ENCODE measurements at regions not wholly inside any gene's neighbourhood (a gene's known extent, or its start where the extent isn't known, plus 50 kb on each side); places are given as distances from the start of the nearest gene placed in this dataset.

DNA sequence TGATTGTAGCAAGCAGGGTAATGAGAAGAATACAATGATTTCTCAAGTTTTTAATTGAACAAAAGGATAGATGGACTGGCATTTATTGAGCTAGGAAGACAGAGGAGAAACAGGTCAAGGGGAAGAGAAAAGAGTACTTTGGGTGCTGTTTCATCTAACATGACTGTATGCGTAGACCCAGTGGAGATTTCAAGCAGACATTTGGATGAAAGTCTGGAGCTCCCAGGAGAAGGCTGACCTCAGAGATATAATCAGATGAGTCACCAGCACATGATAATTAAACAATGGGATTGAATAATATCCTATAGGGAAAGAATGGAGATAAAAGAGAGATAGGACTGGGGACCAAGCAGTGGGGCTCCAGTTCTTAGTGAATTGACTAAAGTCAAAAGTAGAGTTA is 194.9 kb downstream of the ARRDC4 start:
- H3K4me3 ChIP-seq (ENCODE audit: low read length), result no peak overlapping the region
- H2AFZ ChIP-seq (ENCODE audit: low read depth, low read length), result no peak overlapping the region
- H3K27me3 ChIP-seq (ENCODE audit: insufficient read depth, low read length), result no peaks in the 10 kb centered on the region
- no peaks in the 10 kb centered on the region for H3K36me3 ChIP-seq (ENCODE audit: insufficient read depth, low read length)
- H3K4me1 ChIP-seq (ENCODE audit: insufficient read depth, low read length), result no peaks in the 10 kb centered on the region
- H3K9me3 ChIP-seq (ENCODE audit: low read length), result no peaks in the 10 kb centered on the region

- no peak overlapping the region for H2AFZ ChIP-seq (ENCODE audit: low read depth, low read length)
- H3K4me1 ChIP-seq (ENCODE audit: insufficient read depth, low read length), result no peaks in the 10 kb centered on the region
- H3K9me3 ChIP-seq (ENCODE audit: low read length), result no peaks in the 10 kb centered on the region
- no peaks in the 10 kb centered on the region for H3K36me3 ChIP-seq (ENCODE audit: insufficient read depth, low read length)
- H3K27me3 ChIP-seq (ENCODE audit: insufficient read depth, low read length), result no peaks in the 10 kb centered on the region
- no peak overlapping the region for H3K4me3 ChIP-seq (ENCODE audit: low read length)
These were observed 199.7 kb downstream of the ARRDC4 start for GRCh38 chr15:98160236-98160635.

- no peaks in the 10 kb centered on the region for H3K9me3 ChIP-seq (ENCODE audit: low read length)
- H3K4me3 ChIP-seq (ENCODE audit: low read length), result no peak overlapping the region
- no peaks in the 10 kb centered on the region for H3K36me3 ChIP-seq (ENCODE audit: insufficient read depth, low read length)
- H2AFZ ChIP-seq (ENCODE audit: low read depth, low read length), result no peak overlapping the region
- H3K4me1 ChIP-seq (ENCODE audit: insufficient read depth, low read length), result no peaks in the 10 kb centered on the region
- no peaks in the 10 kb centered on the region for H3K27me3 ChIP-seq (ENCODE audit: insufficient read depth, low read length)
These were observed 203.0 kb downstream of the ARRDC4 start for GRCh38 chr15:98163319-98164045.

DNA sequence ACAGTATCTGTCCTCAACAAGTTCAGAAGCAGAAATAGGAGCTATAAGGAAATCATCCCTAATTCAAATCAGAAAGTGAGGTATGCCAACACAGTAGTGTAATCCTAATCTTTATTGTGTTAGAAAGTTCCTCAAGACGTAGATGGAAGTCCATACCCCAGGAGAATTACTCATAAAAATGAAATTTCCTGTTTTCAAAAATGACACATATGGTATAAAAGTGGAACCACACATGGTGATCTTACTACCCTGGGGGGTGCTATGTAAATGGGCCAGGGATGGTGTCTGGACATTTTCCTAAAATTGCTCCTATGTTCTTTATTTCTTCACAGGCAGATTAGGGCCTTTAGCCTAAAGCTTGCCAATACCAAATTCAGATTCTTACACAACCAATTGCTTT is 204.1 kb downstream of the ARRDC4 start:
- H3K36me3 ChIP-seq (ENCODE audit: insufficient read depth, low read length), result no peaks in the 10 kb centered on the region
- H3K9me3 ChIP-seq (ENCODE audit: low read length), result no peaks in the 10 kb centered on the region
- no peaks in the 10 kb centered on the region for H3K4me1 ChIP-seq (ENCODE audit: insufficient read depth, low read length)
- no peak overlapping the region for H3K4me3 ChIP-seq (ENCODE audit: low read length)
- H2AFZ ChIP-seq (ENCODE audit: low read depth, low read length), result no peak overlapping the region
- no peaks in the 10 kb centered on the region for H3K27me3 ChIP-seq (ENCODE audit: insufficient read depth, low read length)

- H2AFZ ChIP-seq (ENCODE audit: low read depth, low read length), result no peak overlapping the region
- no peak overlapping the region for H3K4me3 ChIP-seq (ENCODE audit: low read length)
- H3K27me3 ChIP-seq (ENCODE audit: insufficient read depth, low read length), result no peaks in the 10 kb centered on the region
- H3K9me3 ChIP-seq (ENCODE audit: low read length), result no peaks in the 10 kb centered on the region
- H3K36me3 ChIP-seq (ENCODE audit: insufficient read depth, low read length), result no peaks in the 10 kb centered on the region
- H3K4me1 ChIP-seq (ENCODE audit: insufficient read depth, low read length), result no peaks in the 10 kb centered on the region
These were observed 204.5 kb downstream of the ARRDC4 start for GRCh38 chr15:98164986-98165385.

DNA sequence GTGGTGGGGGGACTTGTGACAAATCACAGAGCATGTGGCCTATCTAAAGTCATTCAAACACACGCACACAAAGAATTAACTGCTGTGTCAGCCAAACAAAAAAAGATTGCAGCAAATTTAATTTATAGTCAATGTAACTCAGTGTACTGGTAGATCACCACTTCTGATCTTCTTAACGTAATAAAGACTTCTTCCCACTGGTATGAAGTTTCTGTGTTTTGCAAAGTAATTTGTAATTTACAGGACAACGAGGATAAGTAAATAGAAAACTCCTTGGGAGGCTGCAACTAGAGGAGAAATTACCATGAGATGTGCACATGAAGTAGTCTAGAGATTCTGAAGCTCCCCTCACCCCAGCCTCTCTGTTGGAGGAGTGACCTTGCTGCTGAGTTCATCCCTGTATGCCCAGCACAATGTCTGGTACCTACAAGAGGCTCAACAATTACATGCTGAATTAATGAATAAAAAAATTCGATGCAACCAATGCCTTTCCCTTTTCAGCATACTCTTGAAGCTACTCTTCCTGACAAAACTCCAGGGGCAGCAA is 207.3 kb downstream of the ARRDC4 start:
- Histone ChIP-seq H3K27me3 (ENCODE audit: insufficient read depth, low read length) (no peaks in the 10 kb centered on the region), H3K36me3 (ENCODE audit: insufficient read depth, low read length) (no peaks in the 10 kb centered on the region), H3K4me3 (ENCODE audit: low read length) (no peak overlapping the region), H2AFZ (ENCODE audit: low read depth, low read length) (no peak overlapping the region), H3K9me3 (ENCODE audit: low read length) (no peaks in the 10 kb centered on the region), H3K4me1 (ENCODE audit: insufficient read depth, low read length) (no peaks in the 10 kb centered on the region)

- Histone ChIP-seq H3K27me3 (ENCODE audit: insufficient read depth, low read length) (no peaks in the 10 kb centered on the region), H2AFZ (ENCODE audit: low read depth, low read length) (no peak overlapping the region), H3K4me3 (ENCODE audit: low read length) (no peak overlapping the region), H3K4me1 (ENCODE audit: insufficient read depth, low read length) (no peaks in the 10 kb centered on the region), H3K36me3 (ENCODE audit: insufficient read depth, low read length) (no peaks in the 10 kb centered on the region), H3K9me3 (ENCODE audit: low read length) (no peaks in the 10 kb centered on the region)
These were observed 209.0 kb downstream of the ARRDC4 start for GRCh38 chr15:98169551-98169950.

- Histone ChIP-seq H2AFZ (ENCODE audit: low read depth, low read length) (no peak overlapping the region), H3K9me3 (ENCODE audit: low read length) (no peaks in the 10 kb centered on the region), H3K4me3 (ENCODE audit: low read length) (no peak overlapping the region), H3K27me3 (ENCODE audit: insufficient read depth, low read length) (no peaks in the 10 kb centered on the region), H3K4me1 (ENCODE audit: insufficient read depth, low read length) (no peaks in the 10 kb centered on the region), H3K36me3 (ENCODE audit: insufficient read depth, low read length) (no peaks in the 10 kb centered on the region)
These were observed 213.8 kb downstream of the ARRDC4 start for GRCh38 chr15:98174286-98174685.

GRCh38 chr15:98174841-98175240 is 214.3 kb downstream of the ARRDC4 start:
- no peak overlapping the region for H3K4me3 ChIP-seq (ENCODE audit: low read length)
- H3K4me1 ChIP-seq (ENCODE audit: insufficient read depth, low read length), result no peaks in the 10 kb centered on the region
- H3K9me3 ChIP-seq (ENCODE audit: low read length), result no peaks in the 10 kb centered on the region
- H2AFZ ChIP-seq (ENCODE audit: low read depth, low read length), result no peak overlapping the region
- H3K27me3 ChIP-seq (ENCODE audit: insufficient read depth, low read length), result no peaks in the 10 kb centered on the region
- no peaks in the 10 kb centered on the region for H3K36me3 ChIP-seq (ENCODE audit: insufficient read depth, low read length)

GRCh38 chr15:98177966-98178592 is 217.6 kb downstream of the ARRDC4 start:
- no peaks in the 10 kb centered on the region for H3K27me3 ChIP-seq (ENCODE audit: insufficient read depth, low read length)
- no peaks in the 10 kb centered on the region for H3K4me1 ChIP-seq (ENCODE audit: insufficient read depth, low read length)
- no peak overlapping the region for H2AFZ ChIP-seq (ENCODE audit: low read depth, low read length)
- no peak overlapping the region for H3K4me3 ChIP-seq (ENCODE audit: low read length)
- no peaks in the 10 kb centered on the region for H3K9me3 ChIP-seq (ENCODE audit: low read length)
- H3K36me3 ChIP-seq (ENCODE audit: insufficient read depth, low read length), result no peaks in the 10 kb centered on the region

GRCh38 chr15:98178861-98179260 is 218.4 kb downstream of the ARRDC4 start:
- H3K4me3 ChIP-seq (ENCODE audit: low read length), result no peak overlapping the region
- no peaks in the 10 kb centered on the region for H3K27me3 ChIP-seq (ENCODE audit: insufficient read depth, low read length)
- H3K4me1 ChIP-seq (ENCODE audit: insufficient read depth, low read length), result no peaks in the 10 kb centered on the region
- H3K36me3 ChIP-seq (ENCODE audit: insufficient read depth, low read length), result no peaks in the 10 kb centered on the region
- no peak overlapping the region for H2AFZ ChIP-seq (ENCODE audit: low read depth, low read length)
- no peaks in the 10 kb centered on the region for H3K9me3 ChIP-seq (ENCODE audit: low read length)

DNA sequence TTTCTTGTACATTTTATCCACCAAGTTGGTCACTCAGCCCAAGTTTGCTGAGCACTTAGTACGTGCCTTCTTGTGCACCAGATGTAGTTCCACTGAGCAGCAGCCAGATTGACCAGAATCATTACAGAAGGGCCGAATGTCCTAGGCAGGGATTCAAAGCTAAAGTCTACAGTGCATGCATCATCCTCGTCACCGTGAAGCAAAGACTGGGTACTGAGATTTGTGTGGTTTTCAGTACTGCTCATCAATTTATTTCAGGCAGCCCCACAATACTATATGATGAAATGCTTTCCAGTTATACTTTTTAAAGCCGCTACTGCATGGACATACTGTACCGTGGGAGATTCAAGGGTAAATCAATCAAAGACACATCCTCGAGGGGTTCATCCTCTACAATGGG is 227.0 kb downstream of the ARRDC4 start:
- H3K4me3 ChIP-seq (ENCODE audit: low read length), result no peak overlapping the region
- no peaks in the 10 kb centered on the region for H3K9me3 ChIP-seq (ENCODE audit: low read length)
- H2AFZ ChIP-seq (ENCODE audit: low read depth, low read length), result no peak overlapping the region
- no peaks in the 10 kb centered on the region for H3K36me3 ChIP-seq (ENCODE audit: insufficient read depth, low read length)
- H3K27me3 ChIP-seq (ENCODE audit: insufficient read depth, low read length), result no peaks in the 10 kb centered on the region
- no peaks in the 10 kb centered on the region for H3K4me1 ChIP-seq (ENCODE audit: insufficient read depth, low read length)

- Histone ChIP-seq H3K4me1 (ENCODE audit: insufficient read depth, low read length) (no peaks in the 10 kb centered on the region), H3K36me3 (ENCODE audit: insufficient read depth, low read length) (no peaks in the 10 kb centered on the region), H3K9me3 (ENCODE audit: low read length) (no peaks in the 10 kb centered on the region), H3K4me3 (ENCODE audit: low read length) (no peak overlapping the region), H3K27me3 (ENCODE audit: insufficient read depth, low read length) (no peaks in the 10 kb centered on the region), H2AFZ (ENCODE audit: low read depth, low read length) (no peak overlapping the region)
These were observed 230.4 kb downstream of the ARRDC4 start for GRCh38 chr15:98190914-98191313.
